Lower leg skin (tissue), 3 donors: ENCODE measurements at regions not wholly inside any gene's neighbourhood (a gene's known extent, or its start where the extent isn't known, plus 50 kb on each side); places are given as distances from the start of the nearest gene placed in this dataset.

Experiments
- POLR2A ChIP-seq, 2 donors: fragments of 450-650 bp; IDR thresholded peaks; one replicate each; pipeline ENCODE4 v1.6.1; 2016 to 2017; ENCODE audit warnings: antibody characterized with exemption in 2 of 2, mild to moderate bottlenecking in 1 of 2, moderate library complexity in 1 of 2
- TF ChIP-seq, protein P1 (sequence below), 3 donors: fragments of 450-650 bp; IDR thresholded peaks; one replicate each; pipeline ENCODE4 v1.5.1; 2016; ENCODE audit warnings: antibody characterized with exemption in 3 of 3, mild to moderate bottlenecking in 3 of 3, moderate library complexity in 2 of 3

GRCh38 chr6:56364431-56364826 is 117.0 kb upstream of the COL21A1 start:
- TF ChIP-seq, protein P1, sequence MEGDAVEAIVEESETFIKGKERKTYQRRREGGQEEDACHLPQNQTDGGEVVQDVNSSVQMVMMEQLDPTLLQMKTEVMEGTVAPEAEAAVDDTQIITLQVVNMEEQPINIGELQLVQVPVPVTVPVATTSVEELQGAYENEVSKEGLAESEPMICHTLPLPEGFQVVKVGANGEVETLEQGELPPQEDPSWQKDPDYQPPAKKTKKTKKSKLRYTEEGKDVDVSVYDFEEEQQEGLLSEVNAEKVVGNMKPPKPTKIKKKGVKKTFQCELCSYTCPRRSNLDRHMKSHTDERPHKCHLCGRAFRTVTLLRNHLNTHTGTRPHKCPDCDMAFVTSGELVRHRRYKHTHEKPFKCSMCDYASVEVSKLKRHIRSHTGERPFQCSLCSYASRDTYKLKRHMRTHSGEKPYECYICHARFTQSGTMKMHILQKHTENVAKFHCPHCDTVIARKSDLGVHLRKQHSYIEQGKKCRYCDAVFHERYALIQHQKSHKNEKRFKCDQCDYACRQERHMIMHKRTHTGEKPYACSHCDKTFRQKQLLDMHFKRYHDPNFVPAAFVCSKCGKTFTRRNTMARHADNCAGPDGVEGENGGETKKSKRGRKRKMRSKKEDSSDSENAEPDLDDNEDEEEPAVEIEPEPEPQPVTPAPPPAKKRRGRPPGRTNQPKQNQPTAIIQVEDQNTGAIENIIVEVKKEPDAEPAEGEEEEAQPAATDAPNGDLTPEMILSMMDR (IDR thresholded peaks at IDR 0.05): no peak
- TF ChIP-seq POLR2A (IDR thresholded peaks at IDR 0.05): no peak
